HG02970 (cell line): ENCODE measurements at regions not wholly inside any gene's neighbourhood (a gene's known extent, or its start where the extent isn't known, plus 50 kb on each side); places are given as distances from the start of the nearest gene placed in this dataset.

ENCODE experiments used
- ATAC-seq: cut with Tn5 transposase; IDR thresholded peaks from one replicate; pipeline ENCODE4 v1.9.1; 2021; ENCODE audit warnings: mild to moderate bottlenecking, moderate library complexity, moderate number of reproducible peaks; ENCODE audit not compliant: unreplicated experiment, low FRiP score

DNA sequence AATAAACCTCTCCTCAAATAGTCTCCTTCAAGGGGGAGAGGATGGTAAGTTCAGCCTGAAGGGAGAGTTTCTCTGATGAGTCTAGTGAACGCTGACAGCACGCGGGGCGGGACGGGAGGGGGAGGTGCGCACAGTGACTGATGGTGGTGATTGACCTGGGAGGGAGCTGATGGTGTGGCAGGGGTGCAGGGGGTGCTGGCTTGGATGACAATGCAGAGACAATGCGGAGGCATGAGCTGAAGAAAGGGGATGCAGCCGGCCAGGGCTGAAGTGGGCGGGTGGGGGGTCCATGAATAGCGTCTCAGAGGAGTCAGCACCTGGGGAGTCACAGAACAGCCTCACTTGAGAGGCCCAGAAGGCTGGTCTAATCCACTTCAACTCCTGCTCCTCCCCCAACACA is 142.5 kb upstream of the PJA1 start:
- no peak for ATAC-seq

DNA sequence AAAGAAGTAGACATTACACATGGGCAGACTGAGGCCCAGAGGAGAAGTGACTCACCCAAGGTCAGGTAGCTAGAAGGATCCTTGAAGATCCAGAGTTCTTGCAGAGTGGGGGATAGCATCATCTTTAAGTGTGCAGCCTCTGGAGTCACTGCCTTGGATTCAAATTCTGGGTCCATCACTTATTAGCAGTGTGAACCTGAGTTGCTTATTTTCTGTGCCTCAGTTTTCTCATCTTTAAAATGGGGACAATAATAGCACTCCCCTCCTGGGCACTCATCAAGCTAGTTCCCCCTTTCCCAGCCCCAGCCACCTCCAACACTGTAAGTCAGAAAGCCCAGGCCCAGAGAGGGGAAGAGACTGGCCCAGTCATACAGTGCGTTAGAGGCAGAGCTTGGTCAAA is 141.8 kb upstream of the PJA1 start:
- ATAC-seq = no peak

GRCh38 chrX:69306063-69306404 is 140.8 kb upstream of the PJA1 start:
- no peak for ATAC-seq

DNA sequence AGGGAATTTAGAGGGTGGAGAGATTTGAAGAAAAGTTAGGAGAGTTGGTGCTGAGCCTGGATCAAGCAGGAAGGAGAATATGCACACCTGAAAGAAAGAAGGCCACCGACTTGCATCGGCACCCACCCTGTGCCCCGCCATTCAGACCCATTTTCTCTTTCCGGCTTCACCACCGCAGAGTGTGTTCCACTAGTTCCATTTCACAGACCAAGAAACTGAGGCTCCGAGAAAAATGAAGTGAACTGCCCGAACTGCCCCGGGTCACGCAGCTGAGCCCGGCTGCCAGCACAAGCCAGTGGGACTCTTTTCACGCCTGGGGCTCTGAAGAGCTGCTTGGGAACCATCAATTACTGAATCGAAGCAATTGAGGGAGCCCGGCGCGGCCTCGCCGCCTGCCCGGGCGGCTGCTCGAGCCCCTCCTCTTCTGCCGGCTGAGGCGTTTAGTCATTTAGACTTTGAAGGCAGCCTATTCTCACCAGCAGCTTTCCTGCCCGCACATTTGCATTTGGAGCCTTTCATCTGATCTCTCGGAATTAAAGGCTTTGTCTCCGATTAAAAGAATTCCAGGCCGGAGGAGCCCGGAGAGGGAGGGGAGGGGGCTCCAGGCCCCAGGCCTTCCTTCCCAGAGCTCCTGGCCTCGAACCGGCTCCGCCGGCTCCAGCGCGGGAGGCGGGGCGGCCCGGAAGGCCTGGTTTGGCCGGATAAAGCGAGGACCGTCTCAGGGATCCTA is 140.2 kb upstream of the PJA1 start:
- ATAC-seq = no peak

DNA sequence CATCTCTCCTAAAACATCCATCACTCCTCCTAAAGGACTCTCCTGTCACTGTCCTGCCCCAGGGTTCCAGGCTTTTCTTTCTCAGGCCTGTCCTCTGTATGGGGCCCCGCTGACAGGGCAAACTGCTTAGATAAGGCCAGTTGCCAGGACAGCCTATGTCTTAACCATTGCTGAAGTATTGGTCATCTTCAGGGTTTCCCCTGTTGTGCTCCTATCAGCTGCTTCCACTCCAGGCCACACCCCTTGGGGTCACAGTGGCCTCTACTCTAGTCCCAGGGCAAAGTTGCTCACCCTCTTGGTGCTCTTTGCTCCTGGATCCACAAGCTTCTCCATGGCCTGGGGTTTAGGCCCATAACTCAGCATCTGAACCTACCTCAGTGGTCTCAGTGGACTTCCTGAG is 138.0 kb upstream of the PJA1 start:
- no peak for ATAC-seq

DNA sequence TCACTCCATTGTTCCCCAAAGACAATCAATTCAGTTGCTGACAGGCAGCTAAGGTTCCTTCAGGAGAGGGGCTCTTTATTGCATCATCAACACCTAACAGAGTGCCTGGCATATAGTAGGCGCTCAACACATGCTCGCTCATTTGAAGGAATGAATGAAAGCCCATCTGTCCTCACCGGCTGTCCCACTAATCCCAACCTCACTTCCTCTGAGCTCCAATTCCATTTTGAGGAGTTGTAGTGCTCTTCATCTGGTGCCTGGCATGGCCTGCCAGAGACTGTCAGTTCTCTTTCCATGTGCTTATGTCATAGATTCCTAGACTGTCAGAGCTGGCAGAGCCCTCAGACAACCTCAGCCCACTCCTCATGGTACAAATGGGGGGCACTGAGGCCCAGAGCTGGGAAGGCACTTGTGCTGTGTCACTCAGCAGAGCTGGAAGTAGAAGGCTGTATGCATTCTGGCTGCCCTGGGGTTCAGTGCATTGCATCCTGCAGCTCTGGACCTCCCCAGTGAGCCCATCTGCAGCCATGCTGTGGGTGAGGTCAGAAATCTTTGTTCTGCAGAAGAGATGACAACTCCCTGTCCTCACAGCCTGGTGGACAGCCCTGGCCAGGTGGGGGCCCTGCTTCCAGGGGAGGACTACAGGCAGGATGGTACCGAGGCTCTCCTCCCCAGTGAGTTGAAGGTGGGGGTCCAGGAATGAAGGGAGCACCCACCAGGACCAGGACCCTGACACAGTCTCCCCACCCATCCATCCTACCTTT is 134.9 kb upstream of the PJA1 start:
- no peak for ATAC-seq

GRCh38 chrX:69299285-69299684 is 134.0 kb upstream of the PJA1 start:
- ATAC-seq = no peak

- no peak for ATAC-seq
These were observed 133.3 kb upstream of the PJA1 start for GRCh38 chrX:69298466-69299140.

GRCh38 chrX:69297506-69297905 is 132.3 kb upstream of the PJA1 start:
- no peak for ATAC-seq

- no peak for ATAC-seq
These were observed 128.7 kb upstream of the PJA1 start for GRCh38 chrX:69293776-69294601.

DNA sequence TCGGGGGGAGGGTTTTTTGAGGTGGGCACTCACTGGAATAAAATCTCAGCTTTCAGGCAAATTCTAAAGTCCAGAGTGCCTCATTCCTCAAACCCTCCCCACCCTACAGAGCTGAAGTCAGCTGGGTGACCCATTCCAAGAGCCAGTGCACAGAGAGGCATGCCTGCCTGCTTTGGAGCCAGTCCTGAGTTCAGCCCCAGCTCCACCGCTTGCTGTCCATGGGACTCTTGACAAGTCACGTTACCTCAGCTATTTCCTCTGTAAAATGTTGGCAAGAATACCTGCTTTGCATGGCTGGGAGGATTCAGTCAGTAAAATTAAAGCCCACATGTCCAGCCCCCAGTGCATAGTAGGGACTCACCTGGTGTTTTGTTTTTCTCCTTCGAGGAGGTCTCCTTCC is 125.9 kb upstream of the PJA1 start:
- no peak for ATAC-seq

GRCh38 chrX:69290292-69290691 is 125.0 kb upstream of the PJA1 start:
- no peak for ATAC-seq

DNA sequence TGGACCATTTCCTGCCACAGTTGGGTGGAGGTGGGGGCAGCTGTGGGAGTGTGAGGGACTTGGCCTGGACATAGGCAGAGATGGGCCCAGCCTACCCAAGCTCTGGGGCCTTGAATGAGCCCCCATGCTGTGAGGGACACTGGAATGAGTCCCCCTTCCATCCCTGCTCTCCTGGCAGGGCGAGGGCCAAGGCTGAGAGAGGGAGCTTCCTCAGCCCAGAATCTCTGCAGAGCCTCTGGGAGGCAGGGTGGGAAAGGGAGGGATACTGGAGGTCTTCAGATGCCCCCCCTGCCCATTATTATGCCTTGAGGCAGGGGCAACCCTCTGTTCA is 124.5 kb upstream of the PJA1 start:
- no peak for ATAC-seq

- ATAC-seq = no peak
These were observed 124.0 kb upstream of the PJA1 start for GRCh38 chrX:69289046-69289792.

- no peak for ATAC-seq
These were observed 121.8 kb upstream of the PJA1 start for GRCh38 chrX:69287095-69287494.

DNA sequence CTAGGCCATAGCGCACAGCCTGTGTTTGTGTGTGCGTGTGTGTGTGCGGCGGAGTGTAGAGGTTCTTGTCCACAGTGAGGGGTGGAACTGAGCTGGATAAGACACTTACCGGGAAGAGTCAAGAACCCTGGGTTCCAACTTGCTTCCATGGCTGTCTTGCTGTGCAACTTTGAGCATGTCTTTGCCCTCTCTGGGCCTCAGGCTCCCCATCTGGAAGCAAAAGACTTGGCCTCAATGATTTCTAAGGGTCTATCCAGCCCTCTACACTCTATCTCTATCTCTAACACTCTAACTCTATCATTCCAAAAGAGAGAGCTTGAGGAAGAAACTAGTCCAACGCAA is 121.3 kb upstream of the PJA1 start:
- ATAC-seq = no peak

- ATAC-seq = no peak
These were observed 120.8 kb upstream of the PJA1 start for GRCh38 chrX:69285881-69286564.

DNA sequence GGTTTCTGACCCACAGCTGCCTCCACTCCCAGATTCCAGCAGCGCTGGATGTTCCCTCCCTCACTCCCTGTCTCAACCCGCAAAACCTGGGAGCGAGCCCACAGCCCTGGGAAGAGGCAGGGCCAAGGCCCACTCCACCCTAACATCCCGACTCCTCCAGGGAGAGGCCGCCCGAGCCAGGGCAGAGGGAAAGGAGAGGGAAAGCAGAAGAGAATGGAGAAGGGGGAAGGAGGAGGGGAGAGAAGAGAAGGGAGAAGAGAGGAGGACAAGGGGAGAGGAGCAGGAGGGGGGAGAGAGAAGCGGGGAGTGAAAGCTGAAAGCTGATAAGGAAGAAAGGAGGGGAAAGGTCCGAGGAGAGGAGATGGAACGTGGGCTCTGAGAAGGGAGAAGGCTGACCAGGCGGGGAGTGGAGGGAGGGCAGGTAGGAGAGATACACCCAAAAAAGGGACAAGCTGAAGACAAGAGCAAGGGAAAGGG is 120.2 kb upstream of the PJA1 start:
- no peak for ATAC-seq

- no peak for ATAC-seq
These were observed 119.2 kb upstream of the PJA1 start for GRCh38 chrX:69284491-69284890.
